HEK293 (cell line): ENCODE measurements at regions not wholly inside any gene's neighbourhood (a gene's known extent, or its start where the extent isn't known, plus 50 kb on each side); places are given as distances from the start of the nearest gene placed in this dataset.

ENCODE experiments used
- BCL11B ChIP-seq: fragments of 450-650 bp; formaldehyde crosslinking; IDR thresholded peaks from 2 replicates; pipeline ENCODE4 v1.5.1; 2016; ENCODE audit warnings: low read depth, missing biosample characterization, missing genetic modification characterization
- ELK4 ChIP-seq: IDR thresholded peaks from 2 replicates; pipeline ENCODE4 v1.6.1; 2011; ENCODE audit warnings: mild to moderate bottlenecking, low read depth, low read length, borderline replicate concordance
- KLF16 ChIP-seq: fragments of 450-650 bp; formaldehyde crosslinking; IDR thresholded peaks from 2 replicates; pipeline ENCODE4 v1.5.1; 2017; ENCODE audit warnings: missing biosample characterization, missing genetic modification characterization
- SCRT1 ChIP-seq: fragments of 450-650 bp; formaldehyde crosslinking; IDR thresholded peaks from 2 replicates; pipeline ENCODE4 v1.5.1; 2016; ENCODE audit warnings: missing biosample characterization, missing genetic modification characterization, borderline replicate concordance
- ZNF398 ChIP-seq: fragments of 450-650 bp; formaldehyde crosslinking; IDR thresholded peaks from 2 replicates; pipeline ENCODE4 v1.5.1; 2017; ENCODE audit warnings: missing biosample characterization, missing genetic modification characterization
- TF ChIP-seq, protein P1 (sequence below): fragments of 450-650 bp; formaldehyde crosslinking; IDR thresholded peaks from 2 replicates; pipeline ENCODE4 v1.5.1; 2016; ENCODE audit warnings: missing biosample characterization, missing genetic modification characterization

DNA sequence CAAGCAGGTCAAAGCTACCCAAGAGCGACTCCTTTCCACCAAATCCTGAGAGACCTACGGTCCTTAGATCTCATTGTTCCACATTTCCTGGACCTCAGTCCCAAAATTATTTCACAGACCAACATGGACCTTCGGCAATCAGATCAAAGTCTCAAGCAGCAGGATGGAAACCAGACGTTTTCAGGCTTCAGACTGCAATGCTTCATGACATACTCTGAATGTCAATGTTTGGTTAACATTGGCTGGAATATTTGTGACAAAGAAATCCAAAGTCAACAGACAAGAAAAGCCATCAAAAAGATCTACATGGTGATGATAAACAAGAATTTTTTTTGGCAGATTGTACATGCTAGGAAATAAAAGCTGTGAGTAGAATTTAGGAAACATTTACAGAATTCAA is 1057.3 kb downstream of the ADGRL2 start:
- TF ChIP-seq ELK4 (no peak), KLF16 (tag by site-specific recombination) (no peak), SCRT1 (tag by site-specific recombination) (no peak), BCL11B (no peak), ZNF398 (tag by site-specific recombination) (no peak)
- TF ChIP-seq, protein P1, sequence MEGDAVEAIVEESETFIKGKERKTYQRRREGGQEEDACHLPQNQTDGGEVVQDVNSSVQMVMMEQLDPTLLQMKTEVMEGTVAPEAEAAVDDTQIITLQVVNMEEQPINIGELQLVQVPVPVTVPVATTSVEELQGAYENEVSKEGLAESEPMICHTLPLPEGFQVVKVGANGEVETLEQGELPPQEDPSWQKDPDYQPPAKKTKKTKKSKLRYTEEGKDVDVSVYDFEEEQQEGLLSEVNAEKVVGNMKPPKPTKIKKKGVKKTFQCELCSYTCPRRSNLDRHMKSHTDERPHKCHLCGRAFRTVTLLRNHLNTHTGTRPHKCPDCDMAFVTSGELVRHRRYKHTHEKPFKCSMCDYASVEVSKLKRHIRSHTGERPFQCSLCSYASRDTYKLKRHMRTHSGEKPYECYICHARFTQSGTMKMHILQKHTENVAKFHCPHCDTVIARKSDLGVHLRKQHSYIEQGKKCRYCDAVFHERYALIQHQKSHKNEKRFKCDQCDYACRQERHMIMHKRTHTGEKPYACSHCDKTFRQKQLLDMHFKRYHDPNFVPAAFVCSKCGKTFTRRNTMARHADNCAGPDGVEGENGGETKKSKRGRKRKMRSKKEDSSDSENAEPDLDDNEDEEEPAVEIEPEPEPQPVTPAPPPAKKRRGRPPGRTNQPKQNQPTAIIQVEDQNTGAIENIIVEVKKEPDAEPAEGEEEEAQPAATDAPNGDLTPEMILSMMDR, result no peak
